ENCODE measurements at regions not wholly inside any gene's neighbourhood (a gene's known extent, or its start where the extent isn't known, plus 50 kb on each side); places are given as distances from the start of the nearest gene placed in this dataset.

- no peak overlapping the region for H3K4me3 Mint-ChIP-seq
- H3K27ac Mint-ChIP-seq = no peak overlapping the region
- H3K27me3 Mint-ChIP-seq = no peaks in the 10 kb centered on the region
- no peaks in the 10 kb centered on the region for H3K4me1 Mint-ChIP-seq
- H3K36me3 Mint-ChIP-seq = no peaks in the 10 kb centered on the region
- no peak for ATAC-seq (replicated peaks)
- H3K9me3 Mint-ChIP-seq = peaks cover 0 to 4% of the 10 kb centered on the region in 2 donors
- DNase-seq = no peak
Observed at GRCh38 chr16:61332461-61332860, 703.8 kb downstream of the CDH8 start.

GRCh38 chr16:61324044-61324443 is 712.2 kb downstream of the CDH8 start:
- Mint-ChIP-seq H3K27me3 (no peaks in the 10 kb centered on the region), H3K9me3 (peaks cover 4 to 9% of the 10 kb centered on the region in 2 donors), H3K36me3 (no peaks in the 10 kb centered on the region), H3K27ac (no peak overlapping the region), H3K4me1 (no peaks in the 10 kb centered on the region), H3K4me3 (no peak overlapping the region)
- ATAC-seq (replicated peaks) (no peak), DNase-seq (no peak)

- no peak for ATAC-seq (replicated peaks)
- no peaks in the 10 kb centered on the region for H3K36me3 Mint-ChIP-seq
- no peak overlapping the region for H3K27ac Mint-ChIP-seq
Observed at GRCh38 chr16:61323456-61323855, 712.8 kb downstream of the CDH8 start.

GRCh38 chr16:61320791-61321190 is 715.4 kb downstream of the CDH8 start:
- no peak for ATAC-seq (replicated peaks)
- H3K27me3 Mint-ChIP-seq = no peaks in the 10 kb centered on the region

More at GRCh38 chr16:61323456-61323855, 712.8 kb downstream of the CDH8 start:
- peaks cover 5 to 9% of the 10 kb centered on the region in 2 donors for H3K9me3 Mint-ChIP-seq
- H3K4me1 Mint-ChIP-seq = no peaks in the 10 kb centered on the region
- H3K27me3 Mint-ChIP-seq = no peaks in the 10 kb centered on the region
- no peak overlapping the region for H3K4me3 Mint-ChIP-seq
- DNase-seq = no peak

GRCh38 chr16:61313931-61314330 is 722.3 kb downstream of the CDH8 start:
- H3K9me3 Mint-ChIP-seq = peaks cover 11 to 12% of the 10 kb centered on the region in 2 donors
- H3K27ac Mint-ChIP-seq = no peak overlapping the region
- H3K27me3 Mint-ChIP-seq = no peaks in the 10 kb centered on the region
- ATAC-seq (replicated peaks) (no peak), DNase-seq (no peak)
- no peaks in the 10 kb centered on the region for H3K4me1 Mint-ChIP-seq
- no peak overlapping the region for H3K4me3 Mint-ChIP-seq
- no peaks in the 10 kb centered on the region for H3K36me3 Mint-ChIP-seq

More at GRCh38 chr16:61320791-61321190, 715.4 kb downstream of the CDH8 start:
- Mint-ChIP-seq H3K9me3 (peaks cover 4 to 13% of the 10 kb centered on the region in 2 donors), H3K36me3 (no peaks in the 10 kb centered on the region), H3K4me1 (no peaks in the 10 kb centered on the region), H3K4me3 (no peak overlapping the region), H3K27ac (no peak overlapping the region)
- DNase-seq = no peak

- Mint-ChIP-seq H3K36me3 (no peaks in the 10 kb centered on the region), H3K9me3 (peaks cover 4 to 5% of the 10 kb centered on the region in 2 donors), H3K27me3 (no peaks in the 10 kb centered on the region)
Observed at GRCh38 chr16:61309386-61309785, 726.9 kb downstream of the CDH8 start.

GRCh38 chr16:61306204-61306603 is 730.0 kb downstream of the CDH8 start:
- Mint-ChIP-seq H3K4me1 (no peaks in the 10 kb centered on the region), H3K9me3 (peaks cover 4 to 9% of the 10 kb centered on the region in 2 donors), H3K27me3 (no peaks in the 10 kb centered on the region), H3K4me3 (no peak overlapping the region), H3K36me3 (no peaks in the 10 kb centered on the region), H3K27ac (no peak overlapping the region)
- no peak for ATAC-seq (replicated peaks)
- no peak for DNase-seq

More at GRCh38 chr16:61309386-61309785, 726.9 kb downstream of the CDH8 start:
- H3K4me3 Mint-ChIP-seq = no peak overlapping the region
- H3K4me1 Mint-ChIP-seq = no peaks in the 10 kb centered on the region
- H3K27ac Mint-ChIP-seq = no peak overlapping the region
- no peak for ATAC-seq (replicated peaks)
- DNase-seq = no peak

GRCh38 chr16:61296814-61297213 is 739.4 kb downstream of the CDH8 start:
- Mint-ChIP-seq H3K4me1 (no peaks in the 10 kb centered on the region), H3K27me3 (no peaks in the 10 kb centered on the region), H3K9me3 (peaks cover 3 to 7% of the 10 kb centered on the region in 2 donors), H3K4me3 (no peak overlapping the region), H3K27ac (no peak overlapping the region), H3K36me3 (no peaks in the 10 kb centered on the region)
- no peak for ATAC-seq (replicated peaks)
- DNase-seq = no peak

GRCh38 chr16:61296305-61296704 is 739.9 kb downstream of the CDH8 start:
- no peak overlapping the region for H3K4me3 Mint-ChIP-seq
- peaks cover 2 to 3% of the 10 kb centered on the region in 2 donors for H3K9me3 Mint-ChIP-seq
- ATAC-seq (replicated peaks) = no peak
- no peak for DNase-seq
- no peaks in the 10 kb centered on the region for H3K27me3 Mint-ChIP-seq
- H3K27ac Mint-ChIP-seq = no peak overlapping the region
- H3K4me1 Mint-ChIP-seq = no peaks in the 10 kb centered on the region
- no peaks in the 10 kb centered on the region for H3K36me3 Mint-ChIP-seq

GRCh38 chr16:61295311-61295710 is 740.9 kb downstream of the CDH8 start:
- Mint-ChIP-seq H3K27me3 (no peaks in the 10 kb centered on the region), H3K36me3 (no peaks in the 10 kb centered on the region), H3K4me1 (no peaks in the 10 kb centered on the region), H3K4me3 (no peak overlapping the region), H3K9me3 (peaks cover 0 to 1% of the 10 kb centered on the region in 2 donors), H3K27ac (no peak overlapping the region)
- no peak for DNase-seq
- no peak for ATAC-seq (replicated peaks)

- ATAC-seq (replicated peaks) (no peak), DNase-seq (no peak)
- Mint-ChIP-seq H3K27me3 (no peaks in the 10 kb centered on the region), H3K27ac (no peak overlapping the region), H3K4me3 (no peak overlapping the region), H3K9me3 (peaks cover 0 to 2% of the 10 kb centered on the region in 2 donors), H3K36me3 (no peaks in the 10 kb centered on the region), H3K4me1 (no peaks in the 10 kb centered on the region)
Observed at GRCh38 chr16:61289141-61289540, 747.1 kb downstream of the CDH8 start.

GRCh38 chr16:61277849-61278248 is 758.4 kb downstream of the CDH8 start:
- no peak for DNase-seq
- Mint-ChIP-seq H3K27me3 (no peaks in the 10 kb centered on the region), H3K4me3 (no peak overlapping the region), H3K27ac (no peak overlapping the region), H3K9me3 (peaks cover 0 to 7% of the 10 kb centered on the region in 2 donors), H3K36me3 (no peaks in the 10 kb centered on the region), H3K4me1 (no peaks in the 10 kb centered on the region)
- ATAC-seq (replicated peaks) = no peak

GRCh38 chr16:61274211-61274610 is 762.0 kb downstream of the CDH8 start:
- Mint-ChIP-seq H3K27me3 (no peaks in the 10 kb centered on the region), H3K4me3 (no peak overlapping the region), H3K36me3 (no peaks in the 10 kb centered on the region), H3K4me1 (no peaks in the 10 kb centered on the region), H3K9me3 (peaks cover 0 to 4% of the 10 kb centered on the region in 2 donors), H3K27ac (no peak overlapping the region)
- no peak for DNase-seq
- ATAC-seq (replicated peaks) = no peak

- Mint-ChIP-seq H3K36me3 (no peaks in the 10 kb centered on the region), H3K27ac (no peak overlapping the region)
Observed at GRCh38 chr16:61270726-61271125, 765.5 kb downstream of the CDH8 start.

GRCh38 chr16:61263400-61263799 is 772.8 kb downstream of the CDH8 start:
- no peak for DNase-seq
- no peaks in the 10 kb centered on the region for H3K27me3 Mint-ChIP-seq
- H3K4me1 Mint-ChIP-seq = no peaks in the 10 kb centered on the region
- H3K4me3 Mint-ChIP-seq = no peak overlapping the region
- ATAC-seq (replicated peaks) = no peak
- H3K9me3 Mint-ChIP-seq = no peaks in the 10 kb centered on the region
- no peaks in the 10 kb centered on the region for H3K36me3 Mint-ChIP-seq
- no peak overlapping the region for H3K27ac Mint-ChIP-seq

More at GRCh38 chr16:61270726-61271125, 765.5 kb downstream of the CDH8 start:
- Mint-ChIP-seq H3K9me3 (peaks cover 0 to 4% of the 10 kb centered on the region in 2 donors), H3K4me1 (no peaks in the 10 kb centered on the region), H3K4me3 (no peak overlapping the region), H3K27me3 (no peaks in the 10 kb centered on the region)
- ATAC-seq (replicated peaks) (no peak), DNase-seq (no peak)

- H3K27me3 Mint-ChIP-seq = no peaks in the 10 kb centered on the region
Observed at GRCh38 chr16:61261315-61261714, 774.9 kb downstream of the CDH8 start.

More at GRCh38 chr16:61261315-61261714, 774.9 kb downstream of the CDH8 start:
- Mint-ChIP-seq H3K36me3 (no peaks in the 10 kb centered on the region), H3K9me3 (no peaks in the 10 kb centered on the region), H3K4me1 (no peaks in the 10 kb centered on the region), H3K27ac (no peak overlapping the region), H3K4me3 (no peak overlapping the region)
- DNase-seq (no peak), ATAC-seq (replicated peaks) (no peak)

Data from stimulated activated naive B cell treated with anti-CD40 and anti-IgM and Interleukin-4, amounts not matched to agents 10 μg/mL and 1 μg/mL and 100 μg/mL, for 72 hours (primary cell).